SU-DHL-6 (cell line): ENCODE measurements at regions not wholly inside any gene's neighbourhood (a gene's known extent, or its start where the extent isn't known, plus 50 kb on each side); places are given as distances from the start of the nearest gene placed in this dataset.

Experiments used
- H2AFZ ChIP-seq: fragments of 200-600 bp; sonication (generic); 2 replicates; pipeline ENCODE4 v1.6.1; 2014; ENCODE audit warnings: low read depth, mild to moderate bottlenecking, moderate library complexity, mixed read lengths, antibody characterized with exemption, low read length; ENCODE audit not compliant: severe bottlenecking
- H3F3A ChIP-seq: fragments of 200-600 bp; shearing (Covaris generic); 2 replicates; pipeline ENCODE4 v1.6.0; 2016; ENCODE audit warnings: antibody characterized with exemption, mild to moderate bottlenecking; ENCODE audit not compliant: insufficient read depth
- H3K27ac ChIP-seq: fragments of 200-600 bp; sonication (generic); 2 replicates; pipeline ENCODE4 v1.5.1; 2016; ENCODE audit warnings: low read depth, mild to moderate bottlenecking, low read length, moderate library complexity, mixed read lengths
- H3K27me3 ChIP-seq: fragments of 200-600 bp; sonication (generic), shearing (Covaris generic); 2 replicates; pipeline ENCODE4 v1.6.0; 2014; ENCODE audit warnings: mild to moderate bottlenecking, low read length
- H3K36me3 ChIP-seq: fragments of 200-600 bp; sonication (generic); 2 replicates; pipeline ENCODE4 v1.6.1; 2014; ENCODE audit warnings: mild to moderate bottlenecking, low read length, mixed read lengths
- H3K4me2 ChIP-seq: fragments of 300-600, 200-600 bp; shearing (Covaris generic), sonication (generic); 2 replicates; pipeline ENCODE4 v1.6.0; 2014; ENCODE audit warnings: low read length, low read depth, mild to moderate bottlenecking; ENCODE audit not compliant: poor library complexity, severe bottlenecking
- H3K4me3 ChIP-seq: fragments of 200-600 bp; sonication (generic); 2 replicates; pipeline ENCODE4 v1.5.1; 2014; ENCODE audit warnings: antibody characterized with exemption, low read length, mild to moderate bottlenecking, mixed read lengths; ENCODE audit not compliant: insufficient read depth, poor library complexity, severe bottlenecking
- H3K79me2 ChIP-seq: fragments of 200-600 bp; sonication (generic); 2 replicates; pipeline ENCODE4 v1.6.1; 2014; ENCODE audit warnings: mild to moderate bottlenecking, low read length, moderate library complexity; ENCODE audit not compliant: insufficient read depth
- H3K9ac ChIP-seq: fragments of 200-600 bp; sonication (generic); 2 replicates; pipeline ENCODE4 v1.7.0; 2014; ENCODE audit warnings: mild to moderate bottlenecking, low read length
- H3K9me2 ChIP-seq: fragments of 200-600 bp; sonication (generic); replicated peaks from 2 replicates; pipeline ENCODE4 v1.6.1; 2014; ENCODE audit warnings: low read length; ENCODE audit not compliant: insufficient read depth
- H3K9me3 ChIP-seq: fragments of 200-600 bp; sonication (generic); 2 replicates; pipeline ENCODE4 v1.6.1; 2014; ENCODE audit warnings: low read length, mixed read lengths; ENCODE audit not compliant: insufficient read depth
- H4K20me1 ChIP-seq: fragments of 200-600 bp; sonication (generic); 2 replicates; pipeline ENCODE4 v1.6.1; 2014; ENCODE audit warnings: low read depth, mild to moderate bottlenecking, antibody characterized with exemption, low read length, moderate library complexity, mixed read lengths
- EZH2phosphoT487 ChIP-seq: fragments of 200-600 bp; sonication (generic), shearing (Covaris generic); conservative IDR thresholded peaks from 2 replicates; pipeline ENCODE4 v1.6.1; 2018; ENCODE audit warnings: mild to moderate bottlenecking, antibody characterized with exemption, low read length, moderate library complexity, mixed read lengths
- TF ChIP-seq, protein P1 (sequence below): fragments of 200-600 bp; sonication (generic); IDR thresholded peaks from one replicate; pipeline ENCODE4 v1.5.1; 2017; ENCODE audit warnings: antibody characterized with exemption, mild to moderate bottlenecking, low read length, moderate library complexity; ENCODE audit not compliant: insufficient read depth, poor library complexity, severe bottlenecking

DNA sequence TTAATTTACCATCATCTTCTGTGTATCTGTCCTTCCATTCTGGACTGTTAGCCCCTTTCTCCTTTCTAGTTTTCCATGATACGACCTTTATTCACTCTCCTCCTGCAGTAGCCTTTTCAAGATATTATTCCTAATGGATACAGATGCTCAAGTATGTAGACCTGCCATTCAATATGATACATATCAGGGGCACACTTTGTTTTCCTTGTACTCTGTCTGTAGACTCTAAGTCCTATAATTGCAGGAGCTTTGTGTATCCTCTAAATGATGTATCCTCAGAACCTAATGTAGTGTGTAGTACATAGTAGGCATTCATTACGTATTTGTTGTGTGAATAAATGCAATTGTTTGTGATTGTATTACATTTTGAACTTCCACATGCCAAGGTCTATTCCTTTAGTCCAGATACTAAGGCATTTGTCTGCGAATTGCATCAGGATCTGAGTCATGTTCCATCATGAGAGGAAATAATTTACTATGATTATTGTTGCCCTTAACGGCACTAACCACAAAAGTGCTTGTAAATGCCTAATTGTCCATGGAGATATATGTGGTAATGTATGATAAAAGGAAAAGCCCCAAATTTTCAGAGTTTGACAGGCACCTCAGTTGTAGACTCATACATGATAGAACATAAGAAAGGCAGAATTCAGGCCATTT, 57.1 kb upstream of the IZUMO3 start:
- H3K9me3 ChIP-seq, result no peaks in the 10 kb centered on the region
- H3K4me2 ChIP-seq, result no peak overlapping the region
- no peak overlapping the region for H3K9ac ChIP-seq
- no peak overlapping the region for H3K27ac ChIP-seq
- no peaks in the 10 kb centered on the region for H3F3A ChIP-seq
- H3K36me3 ChIP-seq, result no peaks in the 10 kb centered on the region
- no peak overlapping the region for H3K4me3 ChIP-seq
- no peaks in the 10 kb centered on the region for H3K27me3 ChIP-seq
- no peak for TF ChIP-seq EZH2phosphoT487
- TF ChIP-seq, protein P1, sequence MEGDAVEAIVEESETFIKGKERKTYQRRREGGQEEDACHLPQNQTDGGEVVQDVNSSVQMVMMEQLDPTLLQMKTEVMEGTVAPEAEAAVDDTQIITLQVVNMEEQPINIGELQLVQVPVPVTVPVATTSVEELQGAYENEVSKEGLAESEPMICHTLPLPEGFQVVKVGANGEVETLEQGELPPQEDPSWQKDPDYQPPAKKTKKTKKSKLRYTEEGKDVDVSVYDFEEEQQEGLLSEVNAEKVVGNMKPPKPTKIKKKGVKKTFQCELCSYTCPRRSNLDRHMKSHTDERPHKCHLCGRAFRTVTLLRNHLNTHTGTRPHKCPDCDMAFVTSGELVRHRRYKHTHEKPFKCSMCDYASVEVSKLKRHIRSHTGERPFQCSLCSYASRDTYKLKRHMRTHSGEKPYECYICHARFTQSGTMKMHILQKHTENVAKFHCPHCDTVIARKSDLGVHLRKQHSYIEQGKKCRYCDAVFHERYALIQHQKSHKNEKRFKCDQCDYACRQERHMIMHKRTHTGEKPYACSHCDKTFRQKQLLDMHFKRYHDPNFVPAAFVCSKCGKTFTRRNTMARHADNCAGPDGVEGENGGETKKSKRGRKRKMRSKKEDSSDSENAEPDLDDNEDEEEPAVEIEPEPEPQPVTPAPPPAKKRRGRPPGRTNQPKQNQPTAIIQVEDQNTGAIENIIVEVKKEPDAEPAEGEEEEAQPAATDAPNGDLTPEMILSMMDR, result no peak
- H2AFZ ChIP-seq, result no peak overlapping the region
- no peaks in the 10 kb centered on the region for H3K9me2 ChIP-seq
- no peaks in the 10 kb centered on the region for H3K79me2 ChIP-seq
- H4K20me1 ChIP-seq, result no peaks in the 10 kb centered on the region
